Adrenal gland (tissue), 9 donors: ENCODE measurements at regions not wholly inside any gene's neighbourhood (a gene's known extent, or its start where the extent isn't known, plus 50 kb on each side); places are given as distances from the start of the nearest gene placed in this dataset.

ENCODE experiments used
- DNase-seq, 7 donors: peaks; one replicate each; pipeline ENCODE4 v3.0.0-alpha.2; 2019 to 2020
- H3K27ac ChIP-seq, 5 donors: fragments of 200-600 bp; sonication (generic) in 4 of 5; 1 replicate in 3 of 5; 2 replicates in 2 of 5; pipeline versions ENCODE4 v1.5.1 to v1.8.0; 2016 to 2020; ENCODE audit warnings: mild to moderate bottlenecking in 1 of 5
- H3K27me3 ChIP-seq: fragments of 200-600 bp; 2 replicates; pipeline ENCODE4 v1.8.0; 2021
- H3K36me3 ChIP-seq, 2 donors: fragments of 200-600 bp; replicated peaks in 1 of 2; 1 replicate in 1 of 2; 2 replicates in 1 of 2; pipeline versions ENCODE4 v1.5.1 to v1.8.0; 2018 to 2022
- H3K4me1 ChIP-seq, 2 donors: fragments of 200-600 bp; replicated peaks in 1 of 2; 1 replicate in 1 of 2; 2 replicates in 1 of 2; pipeline versions ENCODE4 v1.5.1 to v1.8.0; 2018 to 2021
- H3K4me3 ChIP-seq, 4 donors: fragments of 200-600 bp; sonication (generic) in 3 of 4; one replicate each; pipeline ENCODE4 v1.5.1; 2016 to 2018
- H3K9me3 ChIP-seq, 3 donors: fragments of 200-600 bp; sonication (generic) in 1 of 3; replicated peaks in 1 of 3; 1 replicate in 2 of 3; 2 replicates in 1 of 3; pipeline versions ENCODE4 v1.5.1 to v1.8.0; 2016 to 2021
- CTCF ChIP-seq, 6 experiments: fragments of 450-650 bp in 4 of 6; fragments of 200-600 bp in 2 of 6; sonication (generic) in 1 of 6; IDR thresholded peaks; 1 replicate in 5 of 6; 2 replicates in 1 of 6; pipeline versions ENCODE4 v1.5.1 to v1.8.0; 2016 to 2021; ENCODE audit warnings: antibody characterized with exemption in 6 of 6, mild to moderate bottlenecking in 2 of 6, moderate library complexity in 1 of 6
- POLR2A ChIP-seq, 2 donors: fragments of 450-650 bp; IDR thresholded peaks; one replicate each; pipeline ENCODE4 v1.6.1; 2017; ENCODE audit warnings: antibody characterized with exemption in 2 of 2, mild to moderate bottlenecking in 2 of 2, moderate library complexity in 1 of 2
- WGBS, 4 donors: extraction: QIAGEN DNeasy Blood & Tissue Kit in 2 of 4; methylation state at CpG; one replicate each; pipeline versions ENCODE4 v1.1.5 to v1.1.7; 2013 to 2017; 5-methylcytosine and 5-hydroxymethylcytosine counted together
- intact Hi-C, 2 donors: fragments of 100-400 bp; cut with DNase I; formaldehyde crosslinking; loops; one replicate each; pipeline versions ENCODE4 v1.14.1 to v1.15.0; 2022 to 2023
- donor health status: healthy with polysubstance abuse.
- donor health status: Bipolar disorder and iron deficiency.
- donor health status: DM: yes; HTN: yes; CAD: no.
- donor health status: DM: no; HTN: no; CAD: no.
- donor health status: DM: no; HTN: no; CAD: no.

GRCh38 chr7:50865450-50865849, 82.8 kb upstream of the GRB10 start:
- no peak for DNase-seq
- Histone ChIP-seq H3K4me1 (no peaks in the 10 kb centered on the region), H3K4me3 (no peak overlapping the region), H3K27me3 (no peaks in the 10 kb centered on the region), H3K36me3 (no peaks in the 10 kb centered on the region), H3K9me3 (no peaks in the 10 kb centered on the region), H3K27ac (no peak overlapping the region)
- WGBS, 4 donors = 71 to 83% (median 73%) methylated on average over 5 of the region's 5 CpGs
- intact Hi-C loops = no loop called here
- TF ChIP-seq POLR2A (IDR thresholded peaks at IDR 0.05) = no peak
- no peak for TF ChIP-seq CTCF (IDR thresholded peaks at IDR 0.05)

GRCh38 chr7:50864694-50865093, 82.0 kb upstream of the GRB10 start:
- intact Hi-C loops = no loop called here
- H3K27ac ChIP-seq = no peak overlapping the region
- TF ChIP-seq CTCF (IDR thresholded peaks at IDR 0.05) (no peak), POLR2A (IDR thresholded peaks at IDR 0.05) (no peak)
- WGBS, 4 donors = 80 to 92% (median 83%) methylated on average over 4 of the region's 4 CpGs
- DNase-seq = no peak
- no peak overlapping the region for H3K4me3 ChIP-seq
- no peaks in the 10 kb centered on the region for H3K36me3 ChIP-seq
- no peaks in the 10 kb centered on the region for H3K9me3 ChIP-seq
- no peaks in the 10 kb centered on the region for H3K27me3 ChIP-seq
- no peaks in the 10 kb centered on the region for H3K4me1 ChIP-seq

GRCh38 chr7:50863053-50863452, 80.4 kb upstream of the GRB10 start:
- TF ChIP-seq POLR2A (IDR thresholded peaks at IDR 0.05) (no peak), CTCF (IDR thresholded peaks at IDR 0.05) (no peak)

GRCh38 chr7:50862302-50862701, 79.6 kb upstream of the GRB10 start:
- H3K4me1 ChIP-seq = no peaks in the 10 kb centered on the region
- TF ChIP-seq CTCF (IDR thresholded peaks at IDR 0.05) (no peak), POLR2A (IDR thresholded peaks at IDR 0.05) (no peak)
- WGBS, 4 donors = 50 to 81% (median 73%) methylated on average over 1 of the region's 1 CpG
- no peak for DNase-seq
- H3K9me3 ChIP-seq = no peaks in the 10 kb centered on the region
- no peak overlapping the region for H3K4me3 ChIP-seq
- intact Hi-C loops = no loop called here
- no peak overlapping the region for H3K27ac ChIP-seq
- no peaks in the 10 kb centered on the region for H3K27me3 ChIP-seq
- no peaks in the 10 kb centered on the region for H3K36me3 ChIP-seq

More at GRCh38 chr7:50863053-50863452, 80.4 kb upstream of the GRB10 start:
- 60 to 88% (median 73%) methylated on average over 3 of the region's 3 CpGs for WGBS, 4 donors
- Histone ChIP-seq H3K9me3 (no peaks in the 10 kb centered on the region), H3K4me1 (no peaks in the 10 kb centered on the region), H3K27ac (no peak overlapping the region), H3K36me3 (no peaks in the 10 kb centered on the region), H3K27me3 (no peaks in the 10 kb centered on the region), H3K4me3 (no peak overlapping the region)
- intact Hi-C loops = no loop called here
- no peak for DNase-seq
